Posterior vena cava (tissue), 2 donors: ENCODE measurements at regions not wholly inside any gene's neighbourhood (a gene's known extent, or its start where the extent isn't known, plus 50 kb on each side); places are given as distances from the start of the nearest gene placed in this dataset.

Source experiments
- DNase-seq: peaks from one replicate; pipeline ENCODE4 v3.0.0-alpha.2; 2020; ENCODE audit warnings: low spot score
- intact Hi-C, 2 donors: fragments of 100-400 bp; cut with DNase I; formaldehyde crosslinking; loops; one replicate each; pipeline versions ENCODE4 v1.14.1 to v1.14.2; 2022 to 2023
- donor health status: DM: yes; HTN: yes; CAD: no.
- donor health status: DM: yes; HTN: yes; CAD: no.

GRCh38 chr21:24411429-24411828, 1195.9 kb downstream of the MRPL39 start:
- intact Hi-C loops: no loop called here
- no peak for DNase-seq

GRCh38 chr21:24403221-24403620, 1204.1 kb downstream of the MRPL39 start:
- no peak for DNase-seq
- intact Hi-C loops: no loop called here

DNA sequence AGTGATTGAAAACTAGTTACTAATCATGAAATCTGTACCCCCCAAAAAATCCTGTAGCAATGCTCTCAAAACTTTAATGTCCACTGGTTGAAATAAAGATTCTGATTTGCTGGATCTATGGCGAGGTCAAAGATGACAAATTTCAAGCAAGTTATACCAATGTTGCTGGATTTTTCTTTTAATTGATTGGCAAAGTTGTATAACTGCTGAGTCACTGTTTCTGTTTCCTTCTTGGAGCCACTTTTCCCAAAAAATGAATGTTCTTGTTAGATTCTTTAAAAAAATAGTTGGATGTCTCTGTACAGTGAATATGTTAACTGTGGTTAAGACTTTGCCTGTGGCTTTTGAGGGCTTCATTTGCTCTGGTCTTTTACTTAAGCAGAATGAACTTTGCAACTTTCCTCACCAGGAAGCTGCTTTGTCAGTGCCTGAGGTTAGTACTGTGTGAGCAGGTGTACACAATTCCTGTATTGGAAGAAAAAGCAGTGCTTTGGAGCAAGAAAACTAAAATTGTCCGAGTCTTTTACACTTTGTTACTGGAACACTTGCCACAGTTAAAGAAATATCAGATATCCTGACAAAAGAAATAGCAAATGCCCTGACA, 1211.9 kb downstream of the MRPL39 start:
- no peak for DNase-seq
- intact Hi-C loops: no loop called here

GRCh38 chr21:24375201-24375600, 1232.1 kb downstream of the MRPL39 start:
- DNase-seq: no peak

GRCh38 chr21:24372506-24372905, 1234.8 kb downstream of the MRPL39 start:
- intact Hi-C loops: no loop called here
- no peak for DNase-seq

More at GRCh38 chr21:24375201-24375600, 1232.1 kb downstream of the MRPL39 start:
- intact Hi-C loops: no loop called here

DNA sequence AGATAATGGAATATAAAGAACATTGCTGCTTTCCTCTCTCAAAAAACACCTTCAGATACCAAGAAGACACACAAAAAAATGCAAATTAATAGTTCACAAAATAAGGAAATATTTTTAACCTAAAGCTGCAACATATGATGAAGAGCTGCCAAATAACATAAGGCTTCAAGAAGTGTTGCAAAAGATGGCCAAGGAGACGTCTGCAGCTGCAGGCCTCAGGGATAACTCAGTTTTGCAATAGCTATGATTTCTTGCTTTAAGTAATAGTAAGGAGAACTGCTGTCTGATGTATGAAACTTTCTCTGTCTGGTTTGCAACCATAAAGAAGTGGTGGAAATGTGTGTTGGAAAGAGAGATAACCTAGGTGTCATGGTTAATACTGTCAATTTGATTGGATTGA, 1237.5 kb downstream of the MRPL39 start:
- intact Hi-C loops: loop anchor here in 1 of 2 donors (1.0 kb wide), 1 partner anchor 20 kb away; no protein-coding TSS in a partner anchor
- no peak for DNase-seq

DNA sequence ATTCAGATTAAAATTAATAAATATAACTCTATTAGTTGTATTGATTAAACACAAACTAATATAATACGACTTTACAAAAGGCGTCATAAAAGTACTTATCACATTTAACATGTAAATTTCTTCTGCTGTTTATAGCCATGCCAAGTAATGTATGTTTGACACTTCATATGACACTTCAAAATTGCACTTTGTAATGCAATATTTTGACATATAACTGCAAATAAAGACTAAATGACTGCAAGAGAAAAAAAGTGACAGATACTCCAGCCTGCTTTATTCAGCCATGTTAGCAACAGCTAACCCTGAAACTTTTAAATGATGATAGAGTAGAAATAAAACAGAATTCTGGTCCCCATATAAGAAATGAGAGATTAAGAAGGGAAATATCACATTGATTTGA, 1238.0 kb downstream of the MRPL39 start:
- no peak for DNase-seq
- intact Hi-C loops: no loop called here

GRCh38 chr21:24367936-24368335, 1239.3 kb downstream of the MRPL39 start:
- intact Hi-C loops: no loop called here
- DNase-seq: no peak

- intact Hi-C loops: no loop called here
- no peak for DNase-seq
Observed at GRCh38 chr21:24353492-24353891, 1253.8 kb downstream of the MRPL39 start.

DNA sequence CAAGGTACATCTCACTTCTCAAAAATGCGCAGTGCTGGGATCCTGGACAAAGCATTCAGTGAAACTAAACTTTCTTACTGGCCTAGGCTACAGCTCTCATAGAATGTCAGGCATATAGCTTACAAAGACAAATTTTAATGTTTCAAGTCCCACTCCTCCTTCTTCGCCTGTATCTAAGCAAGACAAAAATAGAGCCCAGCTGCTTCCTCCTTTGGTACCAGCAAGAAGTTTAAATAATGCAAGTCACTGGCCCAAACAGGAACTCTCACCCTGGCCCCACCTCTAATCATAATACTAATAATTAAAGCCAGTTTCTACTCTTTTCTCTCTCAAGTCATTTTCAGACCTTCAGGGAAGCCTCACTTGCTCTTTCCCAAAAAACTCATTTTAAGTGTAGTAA, 1267.9 kb downstream of the MRPL39 start:
- intact Hi-C loops: no loop called here
- DNase-seq: no peak

- intact Hi-C loops: no loop called here
- no peak for DNase-seq
Observed at GRCh38 chr21:24336491-24336890, 1270.8 kb downstream of the MRPL39 start.

- DNase-seq: no peak
- intact Hi-C loops: no loop called here
Observed at GRCh38 chr21:24323536-24323935, 1283.7 kb downstream of the MRPL39 start.

GRCh38 chr21:24316277-24316922, 1290.9 kb downstream of the MRPL39 start:
- intact Hi-C loops: no loop called here
- DNase-seq: no peak

DNA sequence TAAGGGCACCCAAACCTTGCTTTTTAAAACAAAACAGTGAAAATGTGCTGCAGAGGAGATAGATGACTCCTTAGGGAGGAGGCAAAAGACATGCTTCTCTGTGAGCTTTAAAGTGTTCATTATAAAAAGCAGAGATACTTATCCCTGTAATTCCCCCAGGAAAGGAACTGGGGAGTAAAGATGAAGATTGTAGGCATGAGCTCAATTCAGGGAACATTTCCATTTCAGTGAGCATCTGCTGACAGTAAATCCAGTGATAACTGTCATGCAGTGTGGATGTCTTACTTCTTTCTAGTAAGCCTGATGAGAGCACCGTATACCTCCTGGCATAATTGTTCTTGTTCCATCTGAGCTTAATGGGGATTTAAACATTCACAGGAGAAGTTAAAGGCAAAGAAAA, 1296.5 kb downstream of the MRPL39 start:
- DNase-seq: no peak
- intact Hi-C loops: no loop called here

DNA sequence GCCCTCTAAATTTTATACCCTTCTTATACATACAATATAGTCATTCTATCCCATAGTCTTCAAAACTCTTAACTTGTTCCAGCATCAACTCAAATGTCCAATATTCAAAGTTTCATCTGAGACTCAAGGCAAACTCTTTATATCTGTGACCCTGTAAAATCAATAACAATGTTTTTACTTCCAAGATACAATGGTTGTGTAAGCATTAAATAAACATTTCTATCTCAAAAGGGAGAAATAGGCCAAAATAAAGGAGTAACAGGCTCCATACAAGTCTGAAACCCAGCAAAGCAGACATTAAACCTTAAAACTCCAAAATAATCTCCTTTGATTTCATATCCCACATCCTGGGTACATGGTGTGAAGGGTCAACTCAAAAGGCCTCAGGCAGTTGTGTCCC, 1299.1 kb downstream of the MRPL39 start:
- intact Hi-C loops: no loop called here
- DNase-seq: no peak

DNA sequence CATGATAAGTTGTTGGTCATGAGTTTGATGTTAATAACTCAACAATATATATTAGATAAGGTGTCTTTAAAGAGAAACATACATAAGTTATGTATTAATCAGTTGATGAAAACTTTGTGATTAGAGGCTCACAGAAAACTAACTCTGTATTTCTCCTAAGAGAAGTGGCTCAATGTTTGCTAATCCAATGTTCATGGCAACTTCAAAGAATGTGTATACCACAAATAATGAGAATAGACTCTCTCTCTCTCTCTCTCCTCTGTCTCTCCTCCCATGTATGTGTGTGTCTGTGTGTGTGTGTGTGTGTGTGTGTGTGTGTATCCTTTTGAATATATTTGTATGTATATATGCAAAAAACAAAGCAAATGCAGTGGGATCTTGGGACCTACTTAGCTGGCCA, 1304.9 kb downstream of the MRPL39 start:
- intact Hi-C loops: no loop called here
- DNase-seq: no peak

- intact Hi-C loops: no loop called here
- DNase-seq: no peak
Observed at GRCh38 chr21:24298040-24298439, 1309.2 kb downstream of the MRPL39 start.

GRCh38 chr21:24294171-24294570, 1313.1 kb downstream of the MRPL39 start:
- intact Hi-C loops: no loop called here
- no peak for DNase-seq

DNA sequence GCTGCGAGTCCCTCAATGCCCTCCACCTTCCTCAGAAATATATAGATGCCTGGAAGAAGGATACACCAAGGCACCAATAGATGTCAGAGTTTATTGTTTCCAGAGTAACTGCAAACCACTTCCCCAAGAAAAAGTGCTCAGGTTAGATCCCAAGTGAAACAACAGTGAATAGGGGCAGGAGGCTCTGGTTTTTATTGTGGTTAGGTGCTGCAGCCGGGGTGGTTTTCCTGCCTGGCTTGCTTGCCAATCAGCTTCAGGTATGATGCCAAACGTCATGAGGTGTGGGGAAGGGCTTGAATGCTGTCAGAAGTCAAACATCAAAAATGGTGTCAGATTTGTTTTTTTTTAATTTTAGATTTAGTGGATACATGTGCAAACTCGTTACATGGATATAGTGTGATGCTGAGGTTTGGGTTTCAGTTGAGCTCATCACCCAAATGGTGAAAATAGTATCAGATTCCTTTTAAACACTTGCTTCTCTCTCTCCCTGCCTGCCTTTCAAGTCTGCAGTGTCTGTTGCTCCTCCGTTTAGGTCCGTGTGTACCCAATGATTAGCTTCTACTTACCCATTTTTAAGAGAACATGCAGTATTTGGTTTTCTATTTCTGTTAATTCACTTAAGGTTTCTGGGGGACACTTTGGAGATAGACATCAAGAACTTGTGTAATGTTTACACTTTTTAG, 1317.0 kb downstream of the MRPL39 start:
- DNase-seq: no peak
- intact Hi-C loops: no loop called here

GRCh38 chr21:24289539-24289938, 1317.7 kb downstream of the MRPL39 start:
- no peak for DNase-seq
- intact Hi-C loops: no loop called here

- intact Hi-C loops: no loop called here
- DNase-seq: no peak
Observed at GRCh38 chr21:24280596-24280995, 1326.7 kb downstream of the MRPL39 start.
